CD14-positive monocyte (primary cell): ENCODE measurements at regions not wholly inside any gene's neighbourhood (a gene's known extent, or its start where the extent isn't known, plus 50 kb on each side); places are given as distances from the start of the nearest gene placed in this dataset.

Source experiments
- DNase-seq, 3 donors: peaks; one replicate each; pipeline ENCODE4 v3.0.0-alpha.2; 2011 to 2022
- H2AFZ ChIP-seq: 2 replicates; pipeline ENCODE4 v1.6.0; 2012; ENCODE audit warnings: mild to moderate bottlenecking, low read depth, low read length, inconsistent platforms; ENCODE audit not compliant: insufficient read depth, poor library complexity, severe bottlenecking
- H3K27ac ChIP-seq, 2 donors: 1 replicate in 1 of 2; 2 replicates in 1 of 2; pipeline ENCODE4 v1.5.1; 2012 to 2013; ENCODE audit warnings: low read length in 2 of 2, control low read depth in 1 of 2, inconsistent platforms in 1 of 2, low read depth in 1 of 2, mild to moderate bottlenecking in 1 of 2
- H3K27me3 ChIP-seq, 2 donors: one replicate each; pipeline versions ENCODE4 v1.6.0 to v1.6.1; 2011 to 2013; ENCODE audit warnings: low read length in 2 of 2; ENCODE audit not compliant: control insufficient read depth in 2 of 2, insufficient read depth in 2 of 2
- H3K36me3 ChIP-seq, 2 donors: replicated peaks in 1 of 2; 1 replicate in 1 of 2; 2 replicates in 1 of 2; pipeline versions ENCODE4 v1.5.1 to v1.6.1; 2012 to 2013; ENCODE audit warnings: low read length in 2 of 2, control low read depth in 1 of 2, inconsistent platforms in 1 of 2, mild to moderate bottlenecking in 1 of 2; ENCODE audit not compliant: insufficient read depth in 2 of 2, control insufficient read depth in 1 of 2
- H3K4me1 ChIP-seq, 2 donors: 1 replicate in 1 of 2; 2 replicates in 1 of 2; pipeline versions ENCODE4 v1.5.1 to v1.6.1; 2012 to 2013; ENCODE audit warnings: low read length in 2 of 2, control low read depth in 1 of 2, inconsistent platforms in 1 of 2, mild to moderate bottlenecking in 1 of 2, moderate library complexity in 1 of 2; ENCODE audit not compliant: insufficient read depth in 2 of 2, control insufficient read depth in 1 of 2
- H3K4me2 ChIP-seq: replicated peaks from 2 replicates; pipeline ENCODE3; 2012; ENCODE audit warnings: low read length, moderate library complexity, mild to moderate bottlenecking; ENCODE audit not compliant: poor library complexity, severe bottlenecking; ENCODE audit errors: extremely low read depth
- H3K4me3 ChIP-seq, 3 experiments: fragments of 200-600 bp in 1 of 3; sonication (generic) in 1 of 3; replicated peaks in 1 of 3; 1 replicate in 2 of 3; 2 replicates in 1 of 3; pipeline ENCODE4 v1.5.1; 2011 to 2013; ENCODE audit warnings: low read length in 3 of 3, mild to moderate bottlenecking in 3 of 3, control low read depth in 2 of 3, low read depth in 2 of 3, inconsistent platforms in 1 of 3, moderate library complexity in 1 of 3
- H3K79me2 ChIP-seq: 2 replicates; pipeline ENCODE4 v1.6.0; 2012; ENCODE audit warnings: mild to moderate bottlenecking, control low read depth, inconsistent platforms, low read length, moderate library complexity; ENCODE audit not compliant: insufficient read depth
- H3K9ac ChIP-seq: 2 replicates; pipeline ENCODE4 v1.6.0; 2017; ENCODE audit warnings: low read length, mild to moderate bottlenecking; ENCODE audit not compliant: insufficient read depth, poor library complexity, severe bottlenecking
- H3K9me3 ChIP-seq, 2 donors: replicated peaks in 1 of 2; 1 replicate in 1 of 2; 2 replicates in 1 of 2; pipeline versions ENCODE4 v1.5.1 to v1.6.1; 2012 to 2013; ENCODE audit warnings: low read length in 2 of 2, control low read depth in 1 of 2; ENCODE audit not compliant: control insufficient read depth in 1 of 2, insufficient read depth in 1 of 2
- H4K20me1 ChIP-seq: 2 replicates; pipeline ENCODE4 v1.6.0; 2012; ENCODE audit warnings: mild to moderate bottlenecking, low read length, control low read depth, moderate library complexity; ENCODE audit not compliant: insufficient read depth
- H3K27ac Mint-ChIP-seq, 7 donors: one replicate each; pipeline ENCODE4 v1.8.0; 2020; ENCODE audit warnings: mild to moderate bottlenecking in 7 of 7, mixed read lengths in 7 of 7, moderate library complexity in 6 of 7, inconsistent platforms in 2 of 7
- H3K27me3 Mint-ChIP-seq, 3 donors: one replicate each; pipeline ENCODE4 v1.8.0; 2021 to 2022; ENCODE audit warnings: low read depth in 3 of 3, mild to moderate bottlenecking in 3 of 3, mixed read lengths in 3 of 3, moderate library complexity in 3 of 3, inconsistent platforms in 1 of 3
- H3K36me3 Mint-ChIP-seq, 2 donors: one replicate each; pipeline ENCODE4 v1.8.0; 2020; ENCODE audit warnings: mixed read lengths in 2 of 2, inconsistent platforms in 1 of 2, mild to moderate bottlenecking in 1 of 2
- H3K4me1 Mint-ChIP-seq: one replicate; pipeline ENCODE4 v1.8.0; 2020; ENCODE audit warnings: mild to moderate bottlenecking, mixed read lengths
- H3K4me3 Mint-ChIP-seq, 2 donors: one replicate each; pipeline ENCODE4 v1.8.0; 2020; ENCODE audit warnings: mild to moderate bottlenecking in 2 of 2, mixed read lengths in 2 of 2, moderate library complexity in 1 of 2
- H3K9me3 Mint-ChIP-seq, 7 donors: one replicate each; pipeline ENCODE4 v1.8.0; 2020 to 2022; ENCODE audit warnings: mixed read lengths in 7 of 7, mild to moderate bottlenecking in 6 of 7, moderate library complexity in 6 of 7, inconsistent platforms in 2 of 7
- whole genome bisulfite sequencing: methylation state at CpG from one replicate; pipeline ENCODE4 v1.1.5; 2013; ENCODE audit warnings: missing lambda C conversion rate; ENCODE audit not compliant: insufficient coverage; 5-methylcytosine and 5-hydroxymethylcytosine counted together
- intact Hi-C, 2 donors: fragments of 100-400 bp; cut with micrococcal nuclease; formaldehyde crosslinking; loops; one replicate each; pipeline versions ENCODE4 v1.15.0 to v1.15.1; 2023
- TF ChIP-seq, protein P1 (sequence below): fragments of 200-600 bp; IDR thresholded peaks from one replicate; pipeline ENCODE4 v1.8.0; 2022; ENCODE audit warnings: antibody characterized with exemption, mild to moderate bottlenecking

DNA sequence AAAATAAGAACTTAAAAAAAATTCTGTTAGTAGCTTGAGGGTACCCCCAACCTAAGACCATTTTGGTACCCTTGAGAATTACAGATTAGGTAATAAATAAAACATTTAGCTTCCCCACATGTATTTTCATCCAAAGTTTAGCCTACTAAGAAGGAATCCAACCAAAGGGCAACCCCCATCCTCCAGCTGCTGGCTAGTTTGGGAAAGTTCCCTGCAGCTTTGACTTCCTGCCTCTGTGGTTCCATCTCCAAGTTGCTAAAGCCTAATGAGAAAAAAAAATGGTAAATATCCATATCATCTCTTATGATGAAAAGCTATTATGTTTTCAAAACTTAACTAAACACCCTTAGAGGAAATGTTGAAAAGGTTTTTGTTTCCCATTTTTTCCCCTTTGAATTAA lies 547.2 kb downstream of the ANKRD7 start:
- Histone ChIP-seq H4K20me1 (no peaks in the 10 kb centered on the region), H3K4me2 (no peak overlapping the region), H3K4me1 (no peaks in the 10 kb centered on the region), H3K9ac (no peak overlapping the region), H3K27ac (no peak overlapping the region), H3K79me2 (no peaks in the 10 kb centered on the region), H3K36me3 (no peaks in the 10 kb centered on the region), H3K27me3 (no peaks in the 10 kb centered on the region), H3K9me3 (no peaks in the 10 kb centered on the region), H3K4me3 (no peak overlapping the region), H2AFZ (no peak overlapping the region)
- no peaks in the 10 kb centered on the region for H3K4me1 Mint-ChIP-seq
- TF ChIP-seq, protein P1, sequence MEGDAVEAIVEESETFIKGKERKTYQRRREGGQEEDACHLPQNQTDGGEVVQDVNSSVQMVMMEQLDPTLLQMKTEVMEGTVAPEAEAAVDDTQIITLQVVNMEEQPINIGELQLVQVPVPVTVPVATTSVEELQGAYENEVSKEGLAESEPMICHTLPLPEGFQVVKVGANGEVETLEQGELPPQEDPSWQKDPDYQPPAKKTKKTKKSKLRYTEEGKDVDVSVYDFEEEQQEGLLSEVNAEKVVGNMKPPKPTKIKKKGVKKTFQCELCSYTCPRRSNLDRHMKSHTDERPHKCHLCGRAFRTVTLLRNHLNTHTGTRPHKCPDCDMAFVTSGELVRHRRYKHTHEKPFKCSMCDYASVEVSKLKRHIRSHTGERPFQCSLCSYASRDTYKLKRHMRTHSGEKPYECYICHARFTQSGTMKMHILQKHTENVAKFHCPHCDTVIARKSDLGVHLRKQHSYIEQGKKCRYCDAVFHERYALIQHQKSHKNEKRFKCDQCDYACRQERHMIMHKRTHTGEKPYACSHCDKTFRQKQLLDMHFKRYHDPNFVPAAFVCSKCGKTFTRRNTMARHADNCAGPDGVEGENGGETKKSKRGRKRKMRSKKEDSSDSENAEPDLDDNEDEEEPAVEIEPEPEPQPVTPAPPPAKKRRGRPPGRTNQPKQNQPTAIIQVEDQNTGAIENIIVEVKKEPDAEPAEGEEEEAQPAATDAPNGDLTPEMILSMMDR = no peak
- H3K36me3 Mint-ChIP-seq = no peaks in the 10 kb centered on the region
- no peak for DNase-seq
- no peak overlapping the region for H3K27ac Mint-ChIP-seq
- intact Hi-C loops = no loop called here
- no peaks in the 10 kb centered on the region for H3K27me3 Mint-ChIP-seq
- no peak overlapping the region for H3K4me3 Mint-ChIP-seq
- peaks cover 0 to 3% (median 0%) of the 10 kb centered on the region in 7 donors for H3K9me3 Mint-ChIP-seq

DNA sequence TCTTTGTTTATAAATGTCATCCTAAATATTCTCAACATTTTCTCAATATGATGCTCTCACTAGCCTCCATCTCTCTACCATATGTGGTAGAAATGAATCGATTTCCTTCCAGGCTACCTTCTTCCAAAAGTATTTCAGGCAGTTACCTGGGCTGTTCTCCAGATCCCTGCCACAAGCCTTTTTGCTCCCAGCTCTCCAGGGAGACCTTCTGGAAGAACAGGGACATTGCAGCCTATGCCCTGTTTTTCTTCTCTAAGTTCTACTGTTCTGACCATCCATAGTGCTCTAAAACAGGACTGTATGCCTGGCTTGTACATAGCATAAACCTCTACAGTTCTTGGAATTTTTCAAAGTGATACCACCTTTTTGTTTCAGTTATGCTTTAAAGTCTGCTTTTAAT lies 552.8 kb downstream of the ANKRD7 start:
- WGBS = no CpG with 5 or more reads among the region's 1 CpG

More for the DNA sequence above, 552.8 kb downstream of the ANKRD7 start:
- Mint-ChIP-seq H3K27ac (no peak overlapping the region), H3K27me3 (peaks cover 0 to 1% (median 0%) of the 10 kb centered on the region in 3 donors), H3K9me3 (peaks cover 0 to 4% (median 0%) of the 10 kb centered on the region in 7 donors), H3K36me3 (no peaks in the 10 kb centered on the region), H3K4me3 (no peak overlapping the region), H3K4me1 (no peaks in the 10 kb centered on the region)
- H3K27me3 ChIP-seq = no peaks in the 10 kb centered on the region
- no peaks in the 10 kb centered on the region for H4K20me1 ChIP-seq
- TF ChIP-seq, protein P1 = no peak
- intact Hi-C loops = no loop called here
- no peak for DNase-seq
- no peaks in the 10 kb centered on the region for H3K79me2 ChIP-seq
- no peak overlapping the region for H3K4me3 ChIP-seq
- H3K9ac ChIP-seq = no peak overlapping the region
- H3K36me3 ChIP-seq = no peaks in the 10 kb centered on the region
- H3K4me1 ChIP-seq = no peaks in the 10 kb centered on the region
- H3K27ac ChIP-seq = no peak overlapping the region
- no peak overlapping the region for H3K4me2 ChIP-seq
- no peak overlapping the region for H2AFZ ChIP-seq
- no peaks in the 10 kb centered on the region for H3K9me3 ChIP-seq
